HG03039 (cell line): ENCODE measurements at regions not wholly inside any gene's neighbourhood (a gene's known extent, or its start where the extent isn't known, plus 50 kb on each side); places are given as distances from the start of the nearest gene placed in this dataset.
"Not testable (repeated sequence)": the region's sequence is repeated elsewhere in the genome, so short reads cannot be mapped to it uniquely, and the experiment has no call there.

Experiments used
- ATAC-seq: cut with Tn5 transposase; IDR thresholded peaks from one replicate; pipeline ENCODE4 v1.9.1; 2021; ENCODE audit warnings: mild to moderate bottlenecking, moderate library complexity; ENCODE audit not compliant: unreplicated experiment

DNA sequence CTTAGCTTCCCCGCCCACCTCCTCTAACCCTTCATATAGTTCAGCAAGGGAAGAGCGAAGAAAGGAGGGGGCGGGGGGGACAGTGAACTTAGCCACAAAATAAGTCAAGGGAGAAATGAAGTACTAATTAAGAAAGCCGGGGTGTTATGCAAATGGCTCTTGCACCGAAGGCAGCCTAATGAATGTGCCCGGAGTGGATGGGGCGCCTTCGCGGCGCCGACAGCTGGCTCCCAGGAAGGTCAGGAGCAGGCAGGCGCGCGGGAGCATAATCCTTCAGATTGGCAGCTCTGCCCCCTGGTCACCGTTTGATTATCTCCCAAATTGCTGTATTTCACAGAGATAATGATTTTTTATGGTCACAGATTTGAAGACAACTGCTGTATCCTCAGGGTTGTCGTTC, 395.1 kb downstream of the TFAP2B start:
- ATAC-seq = no peak

DNA sequence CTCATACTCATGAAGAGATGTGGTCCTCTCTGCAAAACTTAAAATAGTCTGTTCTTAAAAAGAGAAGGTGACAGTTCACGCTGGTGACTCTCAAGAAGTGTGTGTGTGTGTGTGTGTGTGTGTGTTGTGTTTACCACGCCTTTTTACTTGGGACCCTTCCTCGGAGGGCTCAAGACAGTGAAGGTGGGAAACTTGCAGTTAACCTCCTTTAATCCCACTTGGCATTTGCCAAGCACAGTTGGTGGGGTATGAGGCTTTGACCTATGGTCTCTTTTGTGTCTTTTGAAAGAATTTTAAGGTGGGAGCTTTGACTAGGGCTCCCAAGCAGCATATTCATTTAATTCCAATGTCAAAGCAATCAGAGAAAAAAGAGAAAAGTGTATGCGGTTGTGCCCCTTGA, 395.8 kb downstream of the TFAP2B start:
- ATAC-seq = no peak

- ATAC-seq = no peak
Measured at GRCh38 chr6:51218181-51218580, 399.5 kb downstream of the TFAP2B start.

- not testable (repeated sequence) for ATAC-seq
Measured at GRCh38 chr6:51224580-51225240, 406.0 kb downstream of the TFAP2B start.

GRCh38 chr6:51241376-51241775, 422.7 kb downstream of the TFAP2B start:
- no peak for ATAC-seq

DNA sequence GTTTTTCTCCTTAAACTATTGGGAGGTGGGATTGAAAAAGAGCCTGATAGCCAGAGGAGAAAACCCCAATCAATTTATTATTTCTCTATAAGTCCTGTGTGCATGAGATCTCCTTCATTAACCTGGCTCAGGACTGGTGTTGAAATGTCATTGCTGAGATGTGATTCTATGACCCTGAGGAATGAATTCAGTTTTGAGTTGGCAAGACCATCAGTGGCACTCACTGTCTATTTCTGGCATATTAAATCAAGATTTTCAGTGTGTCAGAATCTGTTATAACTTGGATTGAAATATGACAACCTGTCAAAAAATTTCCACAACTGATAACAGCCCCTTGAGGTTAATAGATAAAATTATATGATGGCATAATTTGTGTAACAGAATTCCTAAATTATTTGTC, 431.1 kb downstream of the TFAP2B start:
- no peak for ATAC-seq

DNA sequence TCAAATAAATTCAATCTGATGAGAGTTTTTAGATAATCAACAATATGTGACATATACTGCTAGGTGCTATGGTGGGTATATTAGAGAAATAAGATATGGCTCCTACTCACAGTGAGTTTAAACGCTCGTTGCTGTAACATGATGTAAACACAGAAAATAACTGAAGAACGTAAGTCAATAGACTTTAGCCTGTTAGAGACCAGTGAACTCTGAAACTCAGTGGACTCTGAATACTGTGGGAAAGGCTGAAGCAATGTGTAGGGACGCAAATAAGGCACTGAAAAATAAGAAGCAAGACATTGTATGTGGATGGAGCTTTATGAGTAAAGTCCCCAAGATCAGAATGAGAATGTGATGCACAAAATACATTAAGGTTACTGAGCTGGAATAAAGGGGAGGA, 431.6 kb downstream of the TFAP2B start:
- no peak for ATAC-seq

GRCh38 chr6:51257938-51258337, 439.3 kb downstream of the TFAP2B start:
- no peak for ATAC-seq

DNA sequence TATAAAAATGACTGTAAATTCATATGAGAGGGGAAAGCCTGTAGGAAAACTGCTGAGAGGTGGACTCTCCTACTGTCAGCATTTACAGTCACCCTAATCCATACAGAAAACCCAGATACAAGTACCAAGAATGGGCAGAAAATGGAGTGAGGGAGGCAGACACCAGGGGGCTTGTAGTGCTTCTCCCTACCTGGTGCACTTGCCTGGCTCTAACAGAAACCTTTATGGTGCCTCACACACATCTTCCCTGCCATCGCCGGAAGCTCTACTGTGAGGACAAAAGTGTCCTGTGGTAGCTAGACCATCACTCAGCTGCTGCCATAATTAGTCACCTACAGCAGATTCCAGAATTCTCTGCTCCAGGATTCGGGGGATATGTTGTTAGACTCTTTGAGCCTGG, 441.3 kb downstream of the TFAP2B start:
- no peak for ATAC-seq

DNA sequence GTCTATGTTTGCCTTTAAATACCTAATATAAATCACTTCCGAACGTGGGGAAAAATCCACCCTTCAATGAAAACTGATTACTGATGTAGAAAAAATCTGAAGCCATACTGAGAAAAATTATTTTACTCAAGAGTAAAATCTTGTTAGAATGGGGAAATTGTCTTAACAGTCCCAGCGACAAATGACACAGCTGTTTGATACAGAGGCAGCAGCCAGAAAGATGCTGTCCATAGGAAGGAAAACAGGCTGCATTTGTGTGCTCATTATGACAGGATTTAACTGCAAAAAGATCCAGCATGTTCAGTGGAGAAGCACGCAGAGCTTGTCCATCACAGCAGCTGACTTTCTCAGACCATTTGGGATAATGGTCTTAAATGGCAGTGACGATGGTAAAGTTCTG, 443.0 kb downstream of the TFAP2B start:
- no peak for ATAC-seq

- no peak for ATAC-seq
Measured at GRCh38 chr6:51265426-51265825, 446.8 kb downstream of the TFAP2B start.

GRCh38 chr6:51266604-51267003, 447.9 kb downstream of the TFAP2B start:
- no peak for ATAC-seq

- ATAC-seq = no peak
Measured at GRCh38 chr6:51268666-51269065, 450.0 kb downstream of the TFAP2B start.

- no peak for ATAC-seq
Measured at GRCh38 chr6:51269876-51270275, 451.2 kb downstream of the TFAP2B start.

DNA sequence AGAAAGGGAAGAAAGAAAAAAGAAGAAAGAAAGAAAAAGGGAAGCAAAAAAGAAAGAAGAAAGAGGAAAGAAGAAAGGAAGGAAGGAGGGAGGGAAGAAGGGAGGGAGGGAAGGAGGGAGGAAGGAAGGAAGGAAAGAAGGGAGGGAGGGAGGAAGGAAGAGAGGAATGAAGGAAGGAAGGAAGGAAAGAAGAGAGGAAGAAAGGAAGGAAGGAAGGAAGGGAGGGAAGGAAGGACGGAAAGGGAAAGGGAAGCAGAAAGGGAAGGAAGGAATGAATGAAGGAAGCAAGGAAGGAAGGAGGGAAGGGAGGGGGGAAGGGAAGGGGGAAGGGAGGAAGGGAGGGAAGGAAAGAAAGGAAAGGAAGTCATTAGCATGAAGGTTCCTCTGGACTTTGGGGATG, 452.9 kb downstream of the TFAP2B start:
- ATAC-seq = no peak

GRCh38 chr6:51273228-51273961, 454.7 kb downstream of the TFAP2B start:
- ATAC-seq = no peak

DNA sequence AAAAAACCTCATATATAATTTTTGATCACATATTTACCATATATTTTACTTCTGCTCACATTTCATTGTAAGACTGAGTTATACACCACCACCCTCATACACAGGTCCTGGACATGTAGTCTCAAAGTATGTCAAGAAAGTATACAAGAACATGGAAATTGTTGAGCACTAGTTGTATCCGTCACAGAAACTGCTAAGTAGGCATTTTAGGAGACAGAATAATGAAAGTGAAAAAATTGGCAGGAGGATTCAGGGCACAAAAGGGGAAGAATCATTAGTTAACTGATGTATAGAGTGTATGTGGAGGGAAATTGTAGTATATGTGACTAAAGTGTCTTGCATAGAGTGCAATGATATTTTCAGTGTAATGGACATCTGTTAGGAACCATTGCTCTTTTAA, 458.8 kb downstream of the TFAP2B start:
- ATAC-seq = no peak

DNA sequence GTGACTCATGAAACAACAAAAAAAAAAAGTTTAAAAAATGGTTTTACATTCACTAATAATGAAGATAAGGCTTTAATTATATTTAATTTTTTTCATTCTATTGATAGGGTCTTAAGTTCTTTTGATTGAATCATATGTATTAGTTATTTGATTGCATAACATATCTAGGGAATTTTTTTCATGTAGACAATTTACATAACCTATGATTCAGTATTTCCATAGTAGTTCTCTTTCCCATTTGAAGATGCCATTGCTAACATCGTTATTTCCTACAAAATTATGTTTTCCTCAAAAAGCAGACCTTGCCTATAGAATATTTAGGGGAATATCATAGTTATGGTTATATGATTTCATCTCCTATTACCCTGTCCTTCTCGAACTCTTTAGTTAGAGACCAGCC, 463.4 kb downstream of the TFAP2B start:
- ATAC-seq = no peak

GRCh38 chr6:51283723-51284355, 465.2 kb downstream of the TFAP2B start:
- ATAC-seq = no peak

DNA sequence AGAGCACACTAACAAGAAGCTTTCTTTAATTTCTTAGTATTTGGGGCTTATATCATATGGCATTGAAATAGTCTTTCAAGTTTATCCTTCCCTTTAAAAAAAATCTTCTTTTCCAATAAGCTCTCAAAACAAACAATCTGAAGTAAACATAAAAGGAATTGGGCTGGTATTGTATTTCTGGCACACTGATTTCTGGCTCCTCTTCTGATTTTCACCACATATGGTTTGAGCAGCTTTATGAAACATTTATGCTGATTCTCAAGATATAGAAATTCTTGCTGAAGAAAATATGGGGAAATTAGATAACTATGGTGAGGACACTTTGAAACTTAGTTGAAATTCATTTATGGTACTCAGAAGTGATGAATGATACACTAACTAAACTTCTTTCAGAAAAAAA, 467.2 kb downstream of the TFAP2B start:
- no peak for ATAC-seq

GRCh38 chr6:51289041-51289440, 470.4 kb downstream of the TFAP2B start:
- no peak for ATAC-seq

- ATAC-seq = no peak
Measured at GRCh38 chr6:51292659-51293058, 474.0 kb downstream of the TFAP2B start.
